ENCODE measurements at regions not wholly inside any gene's neighbourhood (a gene's known extent, or its start where the extent isn't known, plus 50 kb on each side); places are given as distances from the start of the nearest gene placed in this dataset.
"Not testable (repeated sequence)": the region's sequence is repeated elsewhere in the genome, so short reads cannot be mapped to it uniquely, and the experiment has no call there.

GRCh38 chr2:40700231-40700954, 248.5 kb upstream of the SLC8A1 start:
- Histone ChIP-seq H3K4me3 (ENCODE audit: low read depth, low read length, poor library complexity, severe bottlenecking) (no peak overlapping the region), H3K9me2 (ENCODE audit: insufficient read depth, low read length) (no peaks in the 10 kb centered on the region), H2AFZ (ENCODE audit: low read length) (no peak overlapping the region), H3K4me1 (ENCODE audit: insufficient read depth, low read length, poor library complexity, severe bottlenecking) (no peaks in the 10 kb centered on the region), H3K27ac (ENCODE audit: low read depth, low read length, poor library complexity, severe bottlenecking) (no peak overlapping the region), H3K36me3 (ENCODE audit: insufficient read depth, low read length) (no peaks in the 10 kb centered on the region), H3K79me2 (ENCODE audit: insufficient read depth, low read depth, low read length) (no peaks in the 10 kb centered on the region), H4K20me1 (ENCODE audit: insufficient read depth, low read length) (no peaks in the 10 kb centered on the region), H3K4me2 (ENCODE audit: low read length) (no peak overlapping the region), H3K9me3 (ENCODE audit: low read length) (no peaks in the 10 kb centered on the region)
- intact Hi-C loops (cut with micrococcal nuclease; ENCODE audit: unreplicated experiment), result no loop called here
- no TSS peak for BruUV-seq (replicated peaks)
- ChIA-PET CTCF (ENCODE audit: unreplicated experiment) (no interaction called here), POLR2A (interaction anchor here (0.8 kb wide), 1 partner anchor 22 kb away, joined by 3 read pairs; no protein-coding TSS in a partner anchor)
- TF ChIP-seq EZH2phosphoT487 (IDR thresholded peaks at IDR 0.05; ENCODE audit: borderline replicate concordance, low read depth, low read length), result no peak
- TF ChIP-seq CTCF (conservative IDR thresholded peaks at IDR 0.05; ENCODE audit: low read length), result no peak
- DNase-seq (ENCODE audit: low spot score), result no peak

GRCh38 chr2:40712197-40712894, 260.5 kb upstream of the SLC8A1 start:
- H3K9me3 ChIP-seq (ENCODE audit: low read length); H3K27ac ChIP-seq (ENCODE audit: low read depth, low read length, poor library complexity, severe bottlenecking); H3K9me2 ChIP-seq (ENCODE audit: insufficient read depth, low read length); POLR2A ChIA-PET; H3K79me2 ChIP-seq (ENCODE audit: insufficient read depth, low read depth, low read length); CTCF ChIA-PET (ENCODE audit: unreplicated experiment); intact Hi-C loops (cut with micrococcal nuclease; ENCODE audit: unreplicated experiment); BruUV-seq (replicated peaks); H3K4me3 ChIP-seq (ENCODE audit: low read depth, low read length, poor library complexity, severe bottlenecking); H4K20me1 ChIP-seq (ENCODE audit: insufficient read depth, low read length); H3K4me1 ChIP-seq (ENCODE audit: insufficient read depth, low read length, poor library complexity, severe bottlenecking); DNase-seq (ENCODE audit: low spot score); H3K36me3 ChIP-seq (ENCODE audit: insufficient read depth, low read length); H3K4me2 ChIP-seq (ENCODE audit: low read length); H2AFZ ChIP-seq (ENCODE audit: low read length): not testable (repeated sequence)

- ChIA-PET POLR2A (interaction anchor here (0.7 kb wide), 1 partner anchor 1148 kb away, joined by 3 read pairs; no protein-coding TSS in a partner anchor), CTCF (ENCODE audit: unreplicated experiment) (no interaction called here)
- Histone ChIP-seq H3K4me3 (ENCODE audit: low read depth, low read length, poor library complexity, severe bottlenecking) (no peak overlapping the region), H3K36me3 (ENCODE audit: insufficient read depth, low read length) (no peaks in the 10 kb centered on the region), H4K20me1 (ENCODE audit: insufficient read depth, low read length) (no peaks in the 10 kb centered on the region), H3K4me1 (ENCODE audit: insufficient read depth, low read length, poor library complexity, severe bottlenecking) (no peaks in the 10 kb centered on the region), H3K27ac (ENCODE audit: low read depth, low read length, poor library complexity, severe bottlenecking) (no peak overlapping the region), H2AFZ (ENCODE audit: low read length) (no peak overlapping the region), H3K79me2 (ENCODE audit: insufficient read depth, low read depth, low read length) (no peaks in the 10 kb centered on the region), H3K9me2 (ENCODE audit: insufficient read depth, low read length) (no peaks in the 10 kb centered on the region), H3K4me2 (ENCODE audit: low read length) (no peak overlapping the region), H3K9me3 (ENCODE audit: low read length) (no peaks in the 10 kb centered on the region)
- BruUV-seq (replicated peaks), result no TSS peak
- intact Hi-C loops (cut with micrococcal nuclease; ENCODE audit: unreplicated experiment), result no loop called here
- TF ChIP-seq CTCF (conservative IDR thresholded peaks at IDR 0.05; ENCODE audit: low read length) (no peak), EZH2phosphoT487 (IDR thresholded peaks at IDR 0.05; ENCODE audit: borderline replicate concordance, low read depth, low read length) (no peak)
- DNase-seq (ENCODE audit: low spot score), result no peak
These were observed 265.0 kb upstream of the SLC8A1 start for GRCh38 chr2:40716879-40717278.
